DMS 273 (cell line): ENCODE measurements at regions not wholly inside any gene's neighbourhood (a gene's known extent, or its start where the extent isn't known, plus 50 kb on each side); places are given as distances from the start of the nearest gene placed in this dataset.
A peak's percentile ranks its signal among the peaks of the same experiment; 100 is the strongest.
"Not testable (repeated sequence)": the region's sequence is repeated elsewhere in the genome, so short reads cannot be mapped to it uniquely, and the experiment has no call there.

Experiments used
- DNase-seq: peaks from one replicate; lab custom pipeline; 2025; ENCODE audit not compliant: unreplicated experiment; lab: John Stamatoyannopoulos, UW

DNA sequence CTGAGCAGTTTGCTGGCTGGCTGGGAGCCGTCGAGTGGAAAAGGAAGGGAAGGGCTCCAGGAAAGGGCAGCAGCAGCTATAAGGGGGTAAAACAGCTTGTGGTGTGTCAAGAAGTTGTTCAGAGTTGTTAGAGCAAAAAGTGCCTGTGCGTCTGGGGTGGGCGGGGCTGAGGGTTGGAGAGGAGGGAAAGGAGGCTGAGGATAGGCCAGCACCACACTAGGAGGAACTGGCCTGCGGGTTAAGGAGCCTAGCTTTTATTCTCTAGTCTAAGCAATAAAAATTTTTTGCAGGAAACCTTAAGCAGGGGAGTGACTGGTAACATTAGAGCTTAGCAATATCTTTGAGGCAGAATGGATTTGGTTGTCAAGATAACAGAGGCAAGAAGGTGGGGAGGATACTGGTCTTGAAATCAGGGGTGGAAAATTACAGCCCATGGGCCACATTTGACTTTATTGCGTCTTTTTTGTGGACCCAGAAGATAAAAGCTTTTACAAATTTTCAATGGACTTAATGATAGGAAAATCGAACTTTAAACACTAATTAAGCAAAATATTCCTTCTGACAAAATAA, 134.5 kb upstream of the AADACL2 start:
- DNase-seq, result no peak

DNA sequence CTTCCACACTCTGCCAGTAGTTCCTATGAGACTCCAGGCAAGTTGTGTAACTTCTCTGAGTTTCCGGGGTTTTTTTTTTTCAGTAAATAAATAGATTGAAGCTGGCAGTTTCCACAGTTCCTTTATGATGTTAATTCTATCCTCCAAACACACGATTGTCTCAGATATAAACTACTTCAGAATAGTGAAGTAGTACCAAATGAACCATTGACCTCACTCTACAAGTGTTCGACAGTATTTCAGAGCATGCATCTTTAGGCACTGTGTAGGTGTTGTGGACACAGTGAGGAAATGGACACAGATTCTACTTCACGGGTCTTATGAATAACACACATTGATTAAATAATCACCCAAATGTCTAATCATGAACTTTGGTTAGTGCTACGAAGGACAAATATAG, 136.1 kb upstream of the IGSF10 start:
- no peak for DNase-seq

DNA sequence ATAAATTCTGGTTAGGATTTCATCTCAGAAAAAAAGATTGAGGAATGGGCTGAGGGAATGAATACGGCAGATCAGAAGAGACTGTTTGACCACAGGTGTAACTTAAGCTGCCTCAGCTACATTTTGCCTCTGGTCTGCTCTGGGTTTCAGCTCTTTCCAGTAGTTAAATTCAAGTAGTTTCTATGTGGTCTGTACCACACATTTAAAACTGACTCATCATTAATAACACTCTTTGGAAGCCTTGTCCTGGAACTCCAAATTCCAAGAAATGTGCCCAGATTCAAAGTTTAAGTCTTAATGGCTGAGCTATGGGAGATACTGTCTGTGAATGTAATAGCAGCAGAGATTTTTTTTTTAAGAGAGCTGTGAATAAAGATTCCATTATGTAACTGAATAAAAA, 133.1 kb upstream of the IGSF10 start:
- no peak for DNase-seq

DNA sequence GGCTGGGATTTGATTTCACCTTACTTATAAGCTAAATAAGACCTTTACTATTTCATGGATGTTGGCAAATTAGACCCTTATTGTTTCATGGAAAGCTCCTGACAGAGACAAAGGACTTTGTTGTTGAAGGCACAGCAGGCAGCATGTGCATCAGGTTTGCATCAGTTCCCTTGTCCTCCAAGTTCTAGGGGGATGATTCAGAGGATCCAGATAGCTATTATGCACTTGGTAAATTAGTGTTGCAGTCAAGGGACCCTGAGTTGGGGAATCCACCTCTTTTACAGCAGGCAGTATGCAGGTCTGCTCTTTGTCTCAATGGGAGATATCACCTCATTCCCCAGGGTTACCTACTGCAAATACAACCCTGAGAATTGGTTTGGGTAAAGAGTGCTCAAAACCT, 131.4 kb upstream of the IGSF10 start:
- DNase-seq, result no peak

DNA sequence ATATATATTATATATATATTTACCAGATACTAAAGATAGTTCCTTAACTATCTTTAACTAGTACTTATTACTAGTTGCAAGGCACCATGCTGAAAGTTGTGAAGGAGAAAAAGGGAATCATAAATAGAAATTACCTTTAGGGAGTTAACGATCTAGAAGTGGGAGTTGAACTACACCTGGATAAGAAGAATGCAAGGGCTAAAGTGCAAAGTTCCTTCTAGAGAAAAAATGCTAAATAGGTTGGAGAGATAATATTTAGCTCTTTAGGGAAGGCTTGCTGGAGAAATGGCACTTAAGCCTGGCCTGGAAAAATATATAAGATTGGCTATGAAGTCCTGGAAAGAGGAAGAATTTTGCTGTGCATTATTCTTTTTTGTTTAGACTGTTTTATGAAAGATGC, 130.6 kb upstream of the IGSF10 start:
- no peak for DNase-seq

DNA sequence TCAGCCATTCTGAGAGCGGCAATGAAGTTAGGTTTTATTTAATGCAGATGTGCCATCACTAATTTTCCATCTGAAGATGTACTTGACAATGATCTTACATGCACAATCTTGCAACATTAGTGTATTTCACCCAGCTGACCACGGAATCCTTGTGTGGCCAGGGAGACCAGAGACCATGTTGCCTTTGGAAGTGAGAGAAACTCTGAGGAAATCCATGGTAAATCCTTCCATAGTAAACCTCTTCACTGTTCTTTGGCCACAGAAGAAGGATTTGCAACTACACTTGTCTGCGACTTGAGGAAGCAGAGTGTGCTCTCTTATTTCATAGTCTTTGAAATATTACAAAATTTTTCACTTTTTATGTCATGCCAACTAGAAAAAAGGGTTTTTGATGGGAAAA, 128.4 kb upstream of the IGSF10 start:
- DNase-seq, result no peak

DNA sequence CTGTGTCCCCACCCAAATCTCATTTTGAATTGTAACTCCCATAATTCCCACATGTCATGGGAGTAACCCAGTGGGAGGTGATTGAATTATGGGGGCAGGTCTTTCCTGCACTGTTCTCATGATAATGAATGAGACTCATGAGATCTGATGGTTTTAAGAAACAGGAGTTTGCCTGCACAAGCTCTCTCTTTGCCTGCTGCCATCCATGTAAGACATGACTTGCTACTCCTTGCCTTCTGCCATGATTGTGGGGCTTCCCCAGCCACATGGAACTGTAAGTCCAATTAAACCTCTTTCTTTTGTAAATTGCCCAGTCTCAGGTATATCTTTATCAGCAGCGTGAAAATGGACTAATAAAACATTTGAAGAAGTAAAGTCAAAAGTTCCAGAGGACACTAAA, 126.8 kb upstream of the IGSF10 start:
- DNase-seq, result not testable (repeated sequence)

DNA sequence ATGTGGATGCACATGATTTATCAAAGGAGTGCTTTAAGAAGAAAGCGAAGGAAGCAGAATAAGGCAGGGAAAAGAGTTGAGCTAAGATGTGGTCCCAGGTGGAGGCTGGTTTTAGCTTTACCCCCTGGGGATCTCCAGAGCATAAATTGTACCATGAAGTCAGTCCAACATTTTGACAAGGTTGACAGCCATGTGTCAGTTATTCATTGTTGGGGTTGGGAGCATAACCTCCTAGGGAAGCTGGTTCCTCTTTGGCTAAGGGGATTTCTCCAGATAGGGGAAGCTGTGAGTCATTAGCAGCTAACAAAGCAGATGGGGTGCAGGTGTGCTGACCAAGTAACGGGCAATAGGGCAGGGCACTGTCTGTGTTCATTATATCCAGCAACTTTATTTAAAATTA, 123.7 kb upstream of the IGSF10 start:
- peak; percentile 9 for DNase-seq

DNA sequence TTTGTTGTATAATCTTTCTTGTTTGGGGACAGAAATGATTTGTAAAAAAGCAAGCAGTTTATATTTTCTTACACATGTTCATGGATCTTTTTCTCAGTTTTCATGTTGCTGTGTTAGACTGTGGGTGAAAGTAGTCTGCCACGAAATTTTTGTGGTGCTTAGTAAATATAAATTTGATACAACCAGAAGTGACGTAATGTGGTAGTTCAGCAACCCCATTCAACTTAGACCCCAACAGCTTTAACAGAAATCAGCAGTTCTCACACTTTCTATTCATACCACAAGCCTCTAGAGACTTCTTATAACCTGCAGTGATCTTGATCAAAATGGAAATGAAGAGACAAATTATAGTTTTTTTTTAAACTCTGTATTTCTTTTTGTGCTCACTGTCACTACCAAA, 120.2 kb upstream of the IGSF10 start:
- DNase-seq, result no peak

DNA sequence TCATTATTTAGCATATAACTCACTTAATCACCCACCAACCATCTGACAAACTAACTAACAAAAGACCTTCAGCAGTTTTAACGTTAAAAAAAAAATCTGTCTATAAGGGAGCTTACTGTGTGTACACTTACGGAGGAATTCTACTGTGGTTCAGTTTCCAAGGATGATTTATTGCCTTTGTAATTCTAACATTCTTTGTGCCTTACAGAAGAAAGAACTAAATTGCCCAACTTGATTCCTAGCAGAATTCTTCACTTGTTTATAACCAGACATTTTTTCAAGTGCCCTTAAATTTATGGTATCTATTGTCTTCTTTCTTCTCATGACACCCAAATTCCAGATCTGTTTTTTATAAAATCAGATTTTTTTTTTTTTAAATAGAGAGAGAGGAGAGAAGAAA, 119.7 kb upstream of the IGSF10 start:
- DNase-seq, result no peak

DNA sequence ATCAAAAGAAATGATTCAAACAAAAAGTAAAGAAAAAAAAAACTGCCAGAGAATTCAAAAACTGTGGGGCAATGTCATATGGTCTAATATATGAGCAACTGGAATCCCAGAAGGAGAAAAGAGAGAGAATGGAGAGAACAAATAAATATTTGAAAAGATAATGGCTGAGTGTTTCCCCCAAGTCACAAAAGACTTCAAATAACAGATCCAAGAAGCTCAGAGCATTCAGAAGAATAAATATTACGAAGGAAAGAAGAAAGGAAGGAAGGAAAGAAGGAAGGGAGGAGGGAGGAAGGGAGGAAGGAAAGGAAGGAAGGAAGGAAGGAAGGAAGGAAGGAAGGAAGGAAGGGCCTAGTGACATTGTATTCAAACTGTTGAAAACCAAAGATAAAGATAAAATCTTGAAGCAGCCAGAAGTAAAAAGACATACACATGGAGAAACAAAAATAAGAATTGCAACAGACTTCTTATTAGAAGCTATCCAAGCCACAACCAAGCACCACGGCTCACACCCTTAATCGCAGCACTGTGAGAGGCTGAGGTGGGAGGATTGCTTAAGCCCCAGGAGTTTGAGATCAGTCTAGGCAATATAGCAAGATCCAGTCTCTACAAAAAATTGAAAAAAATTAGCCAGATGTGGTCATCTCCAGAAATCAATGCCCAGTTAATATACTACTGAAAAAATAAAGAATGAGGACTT, 118.9 kb upstream of the IGSF10 start:
- DNase-seq, result no peak

DNA sequence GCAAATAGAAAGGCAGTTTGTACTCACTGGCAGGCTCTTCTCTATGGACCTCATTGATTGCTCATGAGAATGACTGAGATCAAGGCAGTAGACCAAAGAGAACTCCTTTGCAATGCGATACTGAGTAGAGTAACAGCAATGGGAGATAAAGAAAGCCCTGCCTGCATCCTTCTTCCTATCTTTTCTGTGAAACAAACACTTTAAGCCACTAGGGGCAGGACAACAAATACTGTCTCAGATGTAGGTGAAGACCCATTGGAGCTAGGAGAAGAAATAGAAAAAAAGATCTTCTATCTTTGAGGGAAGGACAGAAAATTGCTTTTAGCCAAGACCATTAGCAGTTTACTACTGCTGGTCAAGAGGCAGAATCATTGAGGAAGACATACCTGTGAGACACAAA, 117.6 kb upstream of the IGSF10 start:
- no peak for DNase-seq

DNA sequence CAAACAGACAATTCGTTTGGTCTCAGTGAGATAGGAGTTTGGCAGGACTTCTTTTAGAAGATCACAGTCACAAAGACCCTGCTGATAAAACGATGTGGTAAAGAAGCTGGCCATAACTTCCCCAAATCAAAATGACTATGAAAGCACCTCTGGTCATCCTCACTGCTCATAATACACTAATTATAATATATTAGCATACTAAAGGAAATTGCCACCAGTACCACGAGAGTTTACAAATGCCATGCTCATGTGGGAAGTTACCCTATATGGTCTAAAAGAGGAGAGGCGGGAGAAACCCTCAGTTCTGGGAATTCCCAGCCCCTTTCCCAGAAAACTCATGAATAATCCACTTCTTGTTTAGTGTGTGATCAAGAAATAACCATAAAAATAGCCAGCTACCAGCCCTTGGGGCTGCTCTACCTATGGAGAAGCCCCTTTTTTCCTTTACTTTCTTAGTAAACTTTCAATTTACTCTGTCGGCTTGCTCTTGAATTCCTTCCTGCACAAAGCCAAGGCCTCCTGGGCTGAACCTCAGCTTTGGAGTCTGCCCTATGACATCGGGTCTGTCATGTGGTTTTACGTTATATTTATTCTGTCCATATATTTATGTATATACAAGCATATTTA, 115.8 kb upstream of the IGSF10 start:
- DNase-seq, result no peak

DNA sequence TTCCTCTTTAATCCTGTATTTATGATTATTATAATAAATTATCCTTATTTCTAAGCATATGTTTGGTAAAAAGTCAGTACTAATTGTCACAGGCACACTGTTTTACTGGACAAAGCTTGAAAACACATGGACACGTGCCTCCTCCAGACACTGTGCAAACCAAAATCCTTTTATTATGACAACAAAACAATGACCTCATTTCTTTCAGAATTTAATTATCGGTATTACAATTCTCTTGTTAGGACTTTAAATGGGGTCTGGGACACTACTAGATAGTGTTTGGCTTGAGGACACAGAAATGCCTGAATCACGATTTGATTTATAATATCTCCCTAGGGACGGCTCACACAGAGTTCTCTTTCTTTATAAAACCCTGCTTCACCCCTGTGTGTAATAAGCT, 107.3 kb upstream of the IGSF10 start:
- DNase-seq, result no peak

DNA sequence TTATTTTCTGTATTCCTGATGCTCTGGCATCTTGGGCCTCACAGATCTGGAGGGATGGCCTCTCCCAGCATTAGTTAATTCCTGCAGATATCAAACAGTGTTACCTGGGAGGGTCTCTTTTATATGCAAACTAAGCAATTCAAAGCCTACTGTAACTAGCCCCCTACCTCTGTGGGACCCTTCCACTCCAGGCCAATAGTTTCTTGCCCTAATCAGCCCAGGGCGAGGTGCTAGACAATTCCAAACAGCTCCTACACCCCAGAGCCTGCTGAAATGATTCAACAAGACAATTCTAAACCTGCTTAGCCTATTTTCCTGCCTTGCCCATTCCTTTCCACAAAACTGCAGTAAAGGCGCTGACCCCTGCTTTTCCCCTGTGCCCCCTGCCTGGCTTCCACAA, 106.6 kb upstream of the IGSF10 start:
- DNase-seq, result no peak

DNA sequence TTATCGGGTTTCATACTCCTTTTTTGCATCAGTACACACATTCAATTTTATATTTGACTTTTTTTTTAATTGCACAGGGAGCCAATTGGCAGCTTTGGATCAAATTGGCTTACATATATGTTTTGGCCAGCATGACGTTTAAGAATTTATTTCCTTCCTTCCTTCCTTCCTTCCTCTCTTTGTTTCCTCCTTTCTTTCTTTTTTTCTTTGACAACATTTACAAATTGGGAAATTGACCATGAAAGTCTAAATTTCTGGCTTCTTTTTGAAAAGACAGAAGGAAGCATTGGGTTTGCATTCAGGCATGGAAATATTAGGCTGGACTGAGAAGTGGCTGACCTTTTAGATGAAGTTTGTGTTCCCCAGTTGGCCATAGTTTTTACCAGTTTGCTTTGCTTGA, 103.4 kb upstream of the IGSF10 start:
- DNase-seq, result no peak

DNA sequence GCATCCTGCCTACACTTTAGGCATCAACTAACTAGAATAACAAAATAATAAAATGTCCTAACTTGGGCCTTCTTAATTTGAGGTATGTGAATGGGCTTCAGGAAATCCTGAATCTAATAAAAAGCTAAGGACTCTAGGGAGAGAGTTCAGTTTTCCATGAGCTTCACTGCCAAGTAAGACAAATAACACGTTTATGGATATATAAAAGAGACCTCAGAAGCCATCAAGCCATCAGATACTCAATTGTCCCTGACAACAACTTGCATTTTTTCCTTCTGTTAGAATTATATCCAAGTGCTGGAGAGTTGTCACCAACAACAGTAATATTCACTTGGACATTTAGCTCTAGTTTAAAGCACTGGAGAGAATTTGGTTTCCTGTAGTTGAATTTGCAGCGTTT, 102.4 kb upstream of the IGSF10 start:
- no peak for DNase-seq

DNA sequence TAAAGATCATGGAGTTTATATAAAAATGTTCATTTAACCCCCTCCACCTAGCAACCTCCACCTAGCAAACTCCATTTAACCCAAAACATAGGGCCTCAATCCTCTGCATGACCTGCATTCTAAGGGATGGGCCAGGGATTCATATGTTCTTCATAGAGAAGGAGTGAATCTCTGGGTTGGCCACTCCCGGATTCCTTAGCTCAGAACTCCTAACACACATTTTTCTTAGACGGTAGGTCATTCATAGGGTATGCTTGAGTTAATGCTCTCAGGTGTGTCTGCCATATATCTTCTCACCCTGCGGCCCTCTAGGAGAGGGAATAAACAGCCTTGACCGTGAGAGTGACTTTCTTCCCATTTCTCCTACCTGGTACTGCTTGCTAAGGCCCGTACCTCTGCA, 102.0 kb upstream of the IGSF10 start:
- DNase-seq, result no peak

DNA sequence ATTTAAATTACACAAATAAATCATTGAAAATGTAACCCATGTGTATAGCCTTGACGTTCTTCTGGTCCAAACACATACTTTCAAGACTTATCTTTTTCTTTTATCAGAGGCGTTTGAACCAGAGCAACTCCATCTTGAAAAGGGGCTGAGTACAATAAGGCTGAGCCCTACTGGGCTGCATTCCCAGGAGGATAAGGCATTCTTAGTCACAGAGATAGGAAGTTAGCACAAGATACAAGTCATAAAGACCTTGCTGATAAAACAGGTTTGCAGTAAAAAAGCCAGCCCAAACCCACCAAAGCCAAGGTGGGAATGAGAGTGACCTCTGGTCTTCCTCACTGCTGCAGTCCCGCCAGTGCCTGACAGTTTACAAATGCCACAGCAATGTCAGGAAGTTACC, 101.0 kb upstream of the IGSF10 start:
- DNase-seq, result no peak

DNA sequence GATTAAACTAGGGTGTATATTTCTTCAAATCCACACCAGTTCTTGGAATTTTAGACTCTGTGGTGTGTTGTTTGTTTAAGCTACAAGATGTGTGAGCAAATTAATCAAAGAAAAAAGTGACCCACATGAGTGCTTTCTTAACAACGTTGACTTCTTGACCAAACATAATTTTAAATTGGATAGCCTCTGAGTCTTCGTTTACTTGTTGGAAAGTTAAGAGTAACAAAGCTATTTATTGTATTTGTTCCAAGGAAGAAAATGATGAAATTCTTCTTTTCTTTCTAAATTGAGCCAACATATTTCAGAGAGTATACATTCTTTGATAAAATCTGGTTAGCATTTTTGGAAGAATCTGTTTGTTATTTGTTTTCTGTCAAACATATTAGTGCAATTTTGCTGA, 99.9 kb upstream of the IGSF10 start:
- DNase-seq, result no peak

DNA sequence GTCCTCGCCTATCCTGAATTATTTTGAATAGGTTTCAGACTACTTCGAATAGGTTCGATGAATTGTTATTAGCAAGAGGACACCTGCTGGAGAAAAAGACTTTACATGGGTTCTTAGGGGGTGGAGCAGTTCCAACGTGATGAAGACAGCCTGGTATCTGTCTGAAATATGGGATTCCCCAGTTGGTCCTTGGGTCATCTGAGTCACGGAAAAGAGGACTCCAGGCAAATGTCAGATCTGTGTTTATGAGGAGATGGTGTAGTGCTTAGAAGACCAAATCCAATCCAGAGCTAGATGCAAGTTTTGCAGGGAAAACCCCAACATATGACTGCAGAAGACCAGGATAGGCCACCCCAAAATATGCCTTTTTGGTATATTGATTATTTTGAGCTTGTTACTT, 98.9 kb upstream of the IGSF10 start:
- no peak for DNase-seq

DNA sequence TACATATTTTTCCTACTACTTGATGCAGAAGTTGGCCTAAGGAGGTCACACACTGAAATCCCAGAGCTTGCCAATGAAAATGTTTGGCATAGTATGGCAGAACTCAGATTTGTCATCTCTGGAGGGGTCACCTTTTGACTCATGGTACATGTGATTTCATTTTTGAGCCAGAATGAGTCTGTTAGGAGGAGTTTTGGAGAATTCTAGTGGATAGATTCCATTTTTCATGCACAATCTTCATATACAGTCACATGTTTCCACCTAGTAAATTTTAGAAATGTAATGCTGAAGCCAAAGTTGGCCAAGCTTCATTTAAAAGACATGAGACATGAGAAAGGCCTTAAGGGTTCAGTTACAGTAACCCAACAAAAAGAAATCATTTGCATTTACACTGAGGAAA, 97.8 kb upstream of the IGSF10 start:
- no peak for DNase-seq
